Endothelial cell of umbilical vein (primary cell): ENCODE measurements at regions not wholly inside any gene's neighbourhood (a gene's known extent, or its start where the extent isn't known, plus 50 kb on each side); places are given as distances from the start of the nearest gene placed in this dataset.

ENCODE experiments used
- CTCF ChIP-seq, 2 donors: IDR thresholded peaks; 1 replicate in 1 of 2; 2 replicates in 1 of 2; pipeline ENCODE4 v1.5.1; 2011; ENCODE audit warnings: low read length in 2 of 2, mild to moderate bottlenecking in 2 of 2, moderate library complexity in 2 of 2, control low read depth in 1 of 2, inconsistent platforms in 1 of 2, low read depth in 1 of 2; ENCODE audit not compliant: insufficient read depth in 1 of 2; ENCODE audit errors: extremely low read depth in 1 of 2
- EZH2 ChIP-seq: IDR thresholded peaks from 2 replicates; pipeline ENCODE4 v1.6.1; 2012; ENCODE audit warnings: borderline replicate concordance, low read depth, mild to moderate bottlenecking, moderate library complexity, low read length, inconsistent platforms; ENCODE audit not compliant: severe bottlenecking
- FOS ChIP-seq: IDR thresholded peaks from 2 replicates; pipeline ENCODE4 v1.6.1; 2011; ENCODE audit warnings: mild to moderate bottlenecking, low read length, moderate library complexity, borderline replicate concordance; ENCODE audit not compliant: insufficient read depth
- GATA2 ChIP-seq: IDR thresholded peaks from 2 replicates; pipeline ENCODE4 v1.7.0; 2011; ENCODE audit warnings: low read depth, mild to moderate bottlenecking, moderate library complexity, mixed read lengths, low read length; ENCODE audit not compliant: insufficient read length, insufficient read depth
- JUN ChIP-seq: IDR thresholded peaks from 2 replicates; pipeline ENCODE4 v1.6.1; 2011; ENCODE audit warnings: borderline replicate concordance, low read depth; ENCODE audit not compliant: insufficient read length, insufficient read depth
- MYC ChIP-seq: IDR thresholded peaks from one replicate; pipeline ENCODE4 v1.6.1; 2011; ENCODE audit warnings: mild to moderate bottlenecking, low read depth, low read length
- POLR2A ChIP-seq: IDR thresholded peaks from 2 replicates; pipeline ENCODE4 v1.6.1; 2012; ENCODE audit warnings: low read depth, mild to moderate bottlenecking, control low read depth, low read length
- POLR2AphosphoS5 ChIP-seq: IDR thresholded peaks from 2 replicates; pipeline ENCODE4 v1.6.1; 2012; ENCODE audit warnings: low read depth, mild to moderate bottlenecking, control low read depth, low read length, moderate library complexity; ENCODE audit not compliant: insufficient read depth

- TF ChIP-seq CTCF (IDR thresholded peaks at IDR 0.05; ENCODE audit: extremely low read depth in 1 of 2, insufficient read depth in 1 of 2, low read depth in 1 of 2, low read length in 2 of 2), result no peak
- TF ChIP-seq EZH2, result no peak
- no peak for TF ChIP-seq POLR2A
- no peak for TF ChIP-seq MYC
- no peak for TF ChIP-seq GATA2
- TF ChIP-seq POLR2AphosphoS5, result no peak
- no peak for TF ChIP-seq JUN
- TF ChIP-seq FOS, result no peak
Observed at GRCh38 chr6:100168148-100168547, 174.1 kb upstream of the MCHR2 start.
